ENCODE measurements at regions not wholly inside any gene's neighbourhood (a gene's known extent, or its start where the extent isn't known, plus 50 kb on each side); places are given as distances from the start of the nearest gene placed in this dataset.

GRCh38 chr15:79529157-79529785, 97.1 kb downstream of the MINAR1 start:
- Histone ChIP-seq H4K91ac (replicated peaks; ENCODE audit: insufficient read length, low read length) (no peak overlapping the region), H3K56ac (replicated peaks; ENCODE audit: insufficient read length, low read depth, low read length) (no peak overlapping the region), H2BK12ac (ENCODE audit: low read depth, low read length) (no peak overlapping the region), H2AFZ (ENCODE audit: low read length) (no peak overlapping the region), H3K14ac (ENCODE audit: insufficient read length) (no peak overlapping the region), H3K23me2 (ENCODE audit: low read depth, low read length) (no peaks in the 10 kb centered on the region), H4K20me1 (replicated peaks in 1 of 2; ENCODE audit: control insufficient read depth in 1 of 2, insufficient read depth in 2 of 2, low read length in 2 of 2) (no peaks in the 10 kb centered on the region), H3K4me1 (replicated peaks in 1 of 4; ENCODE audit: control insufficient read depth in 3 of 4, insufficient read depth in 4 of 4, low read length in 3 of 4) (no peaks in the 10 kb centered on the region), H2AK5ac (ENCODE audit: low read depth, low read length) (no peak overlapping the region), H2BK15ac (ENCODE audit: low read length) (no peak overlapping the region), H3K4ac (replicated peaks; ENCODE audit: insufficient read length, low read depth, low read length) (no peak overlapping the region), H3K27ac (ENCODE audit: low read depth, low read length) (no peak overlapping the region), H3K23ac (ENCODE audit: insufficient read length) (no peak overlapping the region), H3K4me3 (ENCODE audit: extremely low read depth in 1 of 4, insufficient read depth in 2 of 4, low read depth in 3 of 4, low read length in 4 of 4) (no peak overlapping the region), H3K4me2 (ENCODE audit: insufficient read depth in 1 of 2, low read depth in 2 of 2, low read length in 2 of 2) (no peak overlapping the region), H3K27me3 (replicated peaks in 1 of 4; ENCODE audit: control insufficient read depth in 3 of 4, extremely low read depth in 1 of 4, insufficient read depth in 3 of 4, low read length in 3 of 4) (no peaks in the 10 kb centered on the region), H3K79me2 (ENCODE audit: control insufficient read depth in 1 of 2, insufficient read depth in 2 of 2, low read length in 2 of 2) (no peaks in the 10 kb centered on the region), H3K36me3 (ENCODE audit: control insufficient read depth in 2 of 4, insufficient read depth in 4 of 4, low read length in 3 of 4) (no peaks in the 10 kb centered on the region), H2BK120ac (replicated peaks; ENCODE audit: low read depth, low read length) (no peak overlapping the region), H3K9ac (replicated peaks in 1 of 4; ENCODE audit: extremely low read depth in 1 of 4, low read depth in 3 of 4, low read length in 3 of 4) (no peak overlapping the region), H4K8ac (ENCODE audit: extremely low read depth, insufficient read depth, low read length) (no peak overlapping the region; the same call in 1 of the 2 replicates), H2BK20ac (ENCODE audit: low read length) (no peak overlapping the region), H2BK5ac (ENCODE audit: low read depth, low read length) (no peak overlapping the region), H3K18ac (ENCODE audit: extremely low read depth, low read length) (no peak overlapping the region), H3K79me1 (ENCODE audit: low read depth, low read length) (no peaks in the 10 kb centered on the region), H4K5ac (ENCODE audit: insufficient read length, low read depth, low read length) (no peak overlapping the region), H3K9me3 (ENCODE audit: insufficient read depth in 2 of 2, low read depth in 1 of 2, low read length in 1 of 2) (no peaks in the 10 kb centered on the region)
- TF ChIP-seq POLR2A (IDR thresholded peaks at IDR 0.05; ENCODE audit: control extremely low read depth in 1 of 2, low read depth in 2 of 2, low read length in 2 of 2) = no peak
- TF ChIP-seq EZH2 (IDR thresholded peaks at IDR 0.05; ENCODE audit: low read depth, low read length, severe bottlenecking) = no peak
- no peak for TF ChIP-seq CBX8 (IDR thresholded peaks at IDR 0.05; ENCODE audit: borderline replicate concordance, low read depth, low read length)
- no peak for TF ChIP-seq SP4 (IDR thresholded peaks at IDR 0.05; ENCODE audit: low read length)
- CTCF ChIA-PET (ENCODE audit: partially characterized antibody) = interaction anchor here (1.2 kb wide), 1 partner anchor 9 kb away, joined by 5 read pairs; no protein-coding TSS in a partner anchor
- POLR2A ChIA-PET (ENCODE audit: partially characterized antibody) = no interaction called here
- FAIRE-seq = no peak
- no peak for DNase-seq (ENCODE audit: low read depth in 1 of 2, low spot score in 2 of 2)
- 85% methylated on average over 8 of the region's 8 CpGs; no CpG with 5 or more reads in 1 of the 2 experiments for WGBS, 2 experiments (ENCODE audit: extremely low coverage in 1 of 2, insufficient coverage in 1 of 2, insufficient read length in 1 of 2, insufficient replicate concordance in 2 of 2, low coverage in 1 of 2, low lambda C conversion rate in 2 of 2, missing lambda C conversion rate in 1 of 2)

Measured in H1 (cell line).